Endothelial cell of umbilical vein (primary cell): ENCODE measurements at regions not wholly inside any gene's neighbourhood (a gene's known extent, or its start where the extent isn't known, plus 50 kb on each side); places are given as distances from the start of the nearest gene placed in this dataset.

ENCODE experiments used
- BruUV-seq: library from RNA; stranded (reverse); fragments of 400-500 nt; replicated peaks from 2 replicates; lab custom pipeline; 2021; lab: Mats Ljungman, UMichigan
- CTCF ChIA-PET: fragments of 300-600, 350-600 bp; sonication (Branson Sonifier 250); formaldehyde crosslinking; loops from one replicate; lab custom pipeline; 2021; ENCODE audit warnings: antibody characterized with exemption, inconsistent platforms; lab: Charles Lee
- POLR2A ChIA-PET: fragments of 300-600, 350-600 bp; sonication (Branson Sonifier 250); formaldehyde crosslinking; loops from one replicate; lab custom pipeline; 2021; ENCODE audit warnings: antibody characterized with exemption, inconsistent platforms; lab: Charles Lee
- DNase-seq: peaks from one replicate; pipeline ENCODE4 v3.0.0-alpha.2; 2011; ENCODE audit warnings: low read depth, low spot score
- FAIRE-seq: peaks from 2 replicates; lab custom pipeline; 2011; peaks lifted over from hg19 to GRCh38; lab: Jason Lieb, UNC
- H2AFZ ChIP-seq: 2 replicates; pipeline ENCODE4 v1.6.0; 2012; ENCODE audit warnings: low read depth, low read length, control low read depth, inconsistent platforms
- H3K27ac ChIP-seq: 2 replicates; pipeline ENCODE4 v1.5.1; 2011; ENCODE audit warnings: low read depth, mild to moderate bottlenecking, control low read depth, low read length, moderate library complexity; ENCODE audit not compliant: insufficient read depth
- H3K27me3 ChIP-seq, 2 experiments: 2 replicates each; pipeline versions ENCODE4 v1.6.0 to v1.6.1; 2011; ENCODE audit warnings: low read length in 2 of 2, mixed read lengths in 1 of 2; ENCODE audit not compliant: control insufficient read depth in 2 of 2, insufficient read depth in 2 of 2
- H3K36me3 ChIP-seq, 2 experiments: 2 replicates in 1 of 2; 3 replicates in 1 of 2; pipeline ENCODE4 v1.5.1; 2011; ENCODE audit warnings: low read length in 2 of 2, mild to moderate bottlenecking in 1 of 2, moderate library complexity in 1 of 2; ENCODE audit not compliant: control insufficient read depth in 2 of 2, insufficient read depth in 2 of 2; ENCODE audit errors: extremely low read depth in 1 of 2
- H3K4me1 ChIP-seq: 3 replicates; pipeline ENCODE4 v1.5.1; 2011; ENCODE audit warnings: mild to moderate bottlenecking, low read length; ENCODE audit not compliant: control insufficient read depth, insufficient read depth; ENCODE audit errors: extremely low read depth
- H3K4me2 ChIP-seq: 2 replicates; pipeline ENCODE4 v1.6.1; 2011; ENCODE audit warnings: low read length, control low read depth, mixed read lengths; ENCODE audit not compliant: insufficient read depth
- H3K4me3 ChIP-seq, 3 experiments: fragments of 200-600 bp in 1 of 3; sonication (generic), shearing (Covaris generic) in 1 of 3; replicated peaks in 1 of 3; 2 replicates each; pipeline ENCODE4 v1.5.1; 2011 to 2016; ENCODE audit warnings: control low read depth in 3 of 3, low read length in 3 of 3, mild to moderate bottlenecking in 2 of 3, inconsistent platforms in 1 of 3, low read depth in 1 of 3, moderate library complexity in 1 of 3; ENCODE audit not compliant: insufficient read depth in 1 of 3
- H3K79me2 ChIP-seq: 2 replicates; pipeline ENCODE4 v1.6.0; 2012; ENCODE audit warnings: low read length, inconsistent platforms; ENCODE audit not compliant: control insufficient read depth, insufficient read depth
- H3K9ac ChIP-seq: replicated peaks from 2 replicates; pipeline ENCODE3; 2011; ENCODE audit warnings: low read length, control low read depth; ENCODE audit not compliant: insufficient read depth; ENCODE audit errors: extremely low read depth
- H3K9me1 ChIP-seq: replicated peaks from 3 replicates; pipeline ENCODE4 v1.6.0; 2011; ENCODE audit warnings: mild to moderate bottlenecking, low read length; ENCODE audit not compliant: control insufficient read depth, insufficient read depth; ENCODE audit errors: extremely low read depth
- H3K9me3 ChIP-seq: replicated peaks from 2 replicates; pipeline ENCODE4 v1.5.1; 2012; ENCODE audit warnings: low read length, inconsistent platforms; ENCODE audit not compliant: control insufficient read depth, insufficient read depth
- H4K20me1 ChIP-seq: replicated peaks from 2 replicates; pipeline ENCODE3; 2011; ENCODE audit warnings: mild to moderate bottlenecking, low read length; ENCODE audit not compliant: control insufficient read depth, insufficient read depth; ENCODE audit errors: extremely low read depth
- CTCF ChIP-seq, 2 donors: IDR thresholded peaks; 1 replicate in 1 of 2; 2 replicates in 1 of 2; pipeline ENCODE4 v1.5.1; 2011; ENCODE audit warnings: low read length in 2 of 2, mild to moderate bottlenecking in 2 of 2, moderate library complexity in 2 of 2, control low read depth in 1 of 2, inconsistent platforms in 1 of 2, low read depth in 1 of 2; ENCODE audit not compliant: insufficient read depth in 1 of 2; ENCODE audit errors: extremely low read depth in 1 of 2
- EZH2 ChIP-seq: IDR thresholded peaks from 2 replicates; pipeline ENCODE4 v1.6.1; 2012; ENCODE audit warnings: borderline replicate concordance, low read depth, mild to moderate bottlenecking, moderate library complexity, low read length, inconsistent platforms; ENCODE audit not compliant: severe bottlenecking
- FOS ChIP-seq: IDR thresholded peaks from 2 replicates; pipeline ENCODE4 v1.6.1; 2011; ENCODE audit warnings: mild to moderate bottlenecking, low read length, moderate library complexity, borderline replicate concordance; ENCODE audit not compliant: insufficient read depth
- GATA2 ChIP-seq: IDR thresholded peaks from 2 replicates; pipeline ENCODE4 v1.7.0; 2011; ENCODE audit warnings: low read depth, mild to moderate bottlenecking, moderate library complexity, mixed read lengths, low read length; ENCODE audit not compliant: insufficient read length, insufficient read depth
- JUN ChIP-seq: IDR thresholded peaks from 2 replicates; pipeline ENCODE4 v1.6.1; 2011; ENCODE audit warnings: borderline replicate concordance, low read depth; ENCODE audit not compliant: insufficient read length, insufficient read depth
- MYC ChIP-seq: IDR thresholded peaks from one replicate; pipeline ENCODE4 v1.6.1; 2011; ENCODE audit warnings: mild to moderate bottlenecking, low read depth, low read length
- POLR2A ChIP-seq: IDR thresholded peaks from 2 replicates; pipeline ENCODE4 v1.6.1; 2012; ENCODE audit warnings: low read depth, mild to moderate bottlenecking, control low read depth, low read length
- POLR2AphosphoS5 ChIP-seq: IDR thresholded peaks from 2 replicates; pipeline ENCODE4 v1.6.1; 2012; ENCODE audit warnings: low read depth, mild to moderate bottlenecking, control low read depth, low read length, moderate library complexity; ENCODE audit not compliant: insufficient read depth
- dilution Hi-C: fragments of 300-500 bp; cut with MboI; formaldehyde crosslinking; loops from one replicate; pipeline ENCODE4 v1.15.0; 2019; ENCODE audit warnings: low sequenced_read_pairs; ENCODE audit not compliant: extremely low pct_ligation_motif_present
- intact Hi-C: fragments of 100-400 bp; cut with micrococcal nuclease; formaldehyde crosslinking; loops from one replicate; pipeline ENCODE4 v1.10.0; 2022
- TF ChIP-seq, protein P1 (sequence below): IDR thresholded peaks from 2 replicates; pipeline ENCODE4 v1.6.1; 2011; ENCODE audit not compliant: insufficient read depth, insufficient read length

GRCh38 chr3:30399394-30400181 is 206.8 kb upstream of the TGFBR2 start:
- no peak overlapping the region for H3K9ac ChIP-seq
- intact Hi-C loops (no loop called here), dilution Hi-C loops (no loop called here)
- no peak overlapping the region for H3K4me3 ChIP-seq
- no peaks in the 10 kb centered on the region for H3K79me2 ChIP-seq
- peaks cover 5% of the 10 kb centered on the region for H3K4me1 ChIP-seq
- no peak for FAIRE-seq
- no peak overlapping the region for H2AFZ ChIP-seq
- POLR2A ChIA-PET = no interaction called here
- no peak for TF ChIP-seq CTCF (IDR thresholded peaks at IDR 0.05; ENCODE audit: extremely low read depth in 1 of 2, insufficient read depth in 1 of 2, low read depth in 1 of 2, low read length in 2 of 2)
- TF ChIP-seq EZH2 = no peak
- TF ChIP-seq, protein P1, sequence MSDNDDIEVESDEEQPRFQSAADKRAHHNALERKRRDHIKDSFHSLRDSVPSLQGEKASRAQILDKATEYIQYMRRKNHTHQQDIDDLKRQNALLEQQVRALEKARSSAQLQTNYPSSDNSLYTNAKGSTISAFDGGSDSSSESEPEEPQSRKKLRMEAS = no peak
- no peak for TF ChIP-seq GATA2
- no peak for TF ChIP-seq FOS
- TF ChIP-seq JUN = no peak
- no peak for TF ChIP-seq POLR2A
- TF ChIP-seq POLR2AphosphoS5 = no peak
- no peak for TF ChIP-seq MYC
- H4K20me1 ChIP-seq = no peaks in the 10 kb centered on the region
- H3K27ac ChIP-seq = no peak overlapping the region
- H3K4me2 ChIP-seq = no peak overlapping the region
- CTCF ChIA-PET = interaction anchor here (1.3 to 1.6 kb wide), 2 partner anchors 18 to 44 kb away, joined by 4 read pairs; no protein-coding TSS in a partner anchor
- no TSS peak for BruUV-seq
- H3K36me3 ChIP-seq = no peaks in the 10 kb centered on the region
- H3K9me3 ChIP-seq = no peaks in the 10 kb centered on the region
- no peaks in the 10 kb centered on the region for H3K9me1 ChIP-seq
- no peaks in the 10 kb centered on the region for H3K27me3 ChIP-seq
- DNase-seq = no peak
